Spleen (tissue), 11 donors: ENCODE measurements at regions not wholly inside any gene's neighbourhood (a gene's known extent, or its start where the extent isn't known, plus 50 kb on each side); places are given as distances from the start of the nearest gene placed in this dataset.

ENCODE experiments used
- DNase-seq: peaks from one replicate; pipeline ENCODE4 v3.0.0-alpha.2; 2020
- H3K27ac ChIP-seq, 8 donors: fragments of 200-600 bp; sonication (generic) in 7 of 8; 1 replicate in 4 of 8; 2 replicates in 4 of 8; pipeline versions ENCODE4 v1.5.0 to v1.8.0; 2016 to 2021; ENCODE audit warnings: inconsistent platforms in 4 of 8, mild to moderate bottlenecking in 4 of 8, moderate library complexity in 1 of 8
- H3K27me3 ChIP-seq, 7 donors: fragments of 200-600 bp; sonication (generic) in 6 of 7; replicated peaks in 1 of 7; 1 replicate in 4 of 7; 2 replicates in 3 of 7; pipeline versions ENCODE4 v1.5.0 to v1.8.0; 2016 to 2021; ENCODE audit warnings: inconsistent platforms in 3 of 7, mild to moderate bottlenecking in 1 of 7
- H3K36me3 ChIP-seq, 6 donors: fragments of 200-600 bp; sonication (generic) in 5 of 6; 1 replicate in 4 of 6; 2 replicates in 2 of 6; pipeline versions ENCODE4 v1.5.0 to v1.8.0; 2016 to 2021; ENCODE audit warnings: inconsistent platforms in 2 of 6
- H3K4me1 ChIP-seq, 6 donors: fragments of 200-600 bp; sonication (generic) in 5 of 6; 1 replicate in 3 of 6; 2 replicates in 3 of 6; pipeline versions ENCODE4 v1.5.0 to v1.8.0; 2016 to 2021; ENCODE audit warnings: inconsistent platforms in 3 of 6
- H3K4me3 ChIP-seq, 8 donors: fragments of 200-600 bp; sonication (generic) in 7 of 8; 1 replicate in 4 of 8; 2 replicates in 4 of 8; pipeline versions ENCODE4 v1.5.0 to v1.8.0; 2016 to 2021; ENCODE audit warnings: inconsistent platforms in 4 of 8, mild to moderate bottlenecking in 4 of 8, moderate library complexity in 2 of 8
- H3K9me3 ChIP-seq, 8 donors: fragments of 200-600 bp; sonication (generic) in 7 of 8; 1 replicate in 4 of 8; 2 replicates in 4 of 8; pipeline versions ENCODE4 v1.5.0 to v1.8.0; 2016 to 2021; ENCODE audit warnings: inconsistent platforms in 4 of 8
- POLR2A ChIP-seq, 3 donors: fragments of 450-650 bp; IDR thresholded peaks; one replicate each; pipeline ENCODE4 v1.5.1; 2017; ENCODE audit warnings: antibody characterized with exemption in 3 of 3, mild to moderate bottlenecking in 1 of 3
- POLR2AphosphoS5 ChIP-seq, 3 donors: sonication (generic); formaldehyde crosslinking; IDR thresholded peaks; one replicate each; pipeline ENCODE4 v1.5.1; 2017; ENCODE audit warnings: antibody characterized with exemption in 3 of 3
- WGBS, 5 donors: extraction: QIAGEN DNeasy Blood & Tissue Kit in 3 of 5; methylation state at CpG; one replicate each; pipeline versions ENCODE4 v1.1.5 to v1.1.7; 2013 to 2018; 5-methylcytosine and 5-hydroxymethylcytosine counted together
- intact Hi-C: fragments of 100-400 bp; cut with DNase I; formaldehyde crosslinking; loops from one replicate; pipeline ENCODE4 v1.15.0; 2023; ENCODE audit warnings: low total_unique reads
- TF ChIP-seq, protein P1 (sequence below), 11 experiments: fragments of 200-600 bp in 7 of 11; fragments of 450-650 bp in 4 of 11; sonication (generic) in 4 of 11; IDR thresholded peaks in 8 of 11; conservative IDR thresholded peaks in 3 of 11; 1 replicate in 7 of 11; 2 replicates in 4 of 11; pipeline versions ENCODE4 v1.4.0 to v1.8.0; 2016 to 2021; ENCODE audit warnings: antibody characterized with exemption in 11 of 11, inconsistent platforms in 4 of 11, mild to moderate bottlenecking in 1 of 11
- donor health status: healthy with polysubstance abuse.
- donor health status: DM: no; HTN: no; CAD: no; lungs with moderate emphysema.
- donor health status: DM: no; HTN: no; CAD: no.
- donor health status: Bipolar disorder and iron deficiency.
- donor health status: healthy.
- donor health status: DM: no; HTN: no; CAD: no.
- donor health status: DM: yes; HTN: yes; CAD: no.

DNA sequence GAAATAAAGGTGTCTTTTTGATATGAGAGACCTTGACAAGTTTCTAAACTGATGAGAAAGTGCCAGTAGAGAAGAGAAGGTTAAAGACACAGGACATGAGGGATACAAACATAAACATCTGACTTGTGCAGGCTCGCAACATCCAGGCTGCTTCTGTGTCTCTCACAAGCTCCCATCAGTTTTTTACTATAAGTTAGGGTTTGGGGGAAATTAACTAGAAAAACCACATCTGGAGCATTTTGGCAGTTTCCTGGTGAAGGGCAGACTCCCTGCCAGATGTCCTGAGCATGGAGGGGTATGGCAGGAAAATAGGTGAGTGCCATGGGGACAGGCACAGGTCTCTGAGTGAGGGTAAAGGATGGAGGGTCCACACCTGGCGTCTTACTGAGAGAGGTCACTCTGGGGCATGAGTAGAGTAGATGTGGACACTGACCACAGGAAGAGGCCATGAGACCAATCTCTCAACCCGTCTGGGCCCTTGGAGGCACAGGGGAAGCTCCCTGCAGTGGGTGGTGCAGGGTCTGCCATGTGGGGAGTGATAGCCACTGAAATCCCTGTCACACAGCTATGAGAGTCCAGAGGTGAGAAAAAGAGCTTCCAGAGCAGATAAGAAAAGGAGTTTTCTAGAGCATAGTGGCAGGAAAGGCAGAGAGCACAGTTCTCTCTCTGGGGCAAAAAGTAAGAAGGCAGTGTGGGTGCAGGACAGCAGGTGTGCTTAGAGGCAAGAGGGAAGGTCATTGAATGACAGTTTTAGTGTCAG lies 193.3 kb upstream of the SYNDIG1 start:
- Histone ChIP-seq H3K36me3 (no peaks in the 10 kb centered on the region), H3K4me1 (no peaks in the 10 kb centered on the region), H3K4me3 (no peak overlapping the region), H3K27me3 (no peaks in the 10 kb centered on the region), H3K27ac (no peak overlapping the region), H3K9me3 (peaks cover 0 to 28% (median 22%) of the 10 kb centered on the region in 8 donors)
- WGBS, 5 donors = 54 to 76% (median 64%) methylated on average over 3 of the region's 3 CpGs
- intact Hi-C loops = no loop called here
- TF ChIP-seq POLR2A (IDR thresholded peaks at IDR 0.05) = no peak
- TF ChIP-seq, protein P1, sequence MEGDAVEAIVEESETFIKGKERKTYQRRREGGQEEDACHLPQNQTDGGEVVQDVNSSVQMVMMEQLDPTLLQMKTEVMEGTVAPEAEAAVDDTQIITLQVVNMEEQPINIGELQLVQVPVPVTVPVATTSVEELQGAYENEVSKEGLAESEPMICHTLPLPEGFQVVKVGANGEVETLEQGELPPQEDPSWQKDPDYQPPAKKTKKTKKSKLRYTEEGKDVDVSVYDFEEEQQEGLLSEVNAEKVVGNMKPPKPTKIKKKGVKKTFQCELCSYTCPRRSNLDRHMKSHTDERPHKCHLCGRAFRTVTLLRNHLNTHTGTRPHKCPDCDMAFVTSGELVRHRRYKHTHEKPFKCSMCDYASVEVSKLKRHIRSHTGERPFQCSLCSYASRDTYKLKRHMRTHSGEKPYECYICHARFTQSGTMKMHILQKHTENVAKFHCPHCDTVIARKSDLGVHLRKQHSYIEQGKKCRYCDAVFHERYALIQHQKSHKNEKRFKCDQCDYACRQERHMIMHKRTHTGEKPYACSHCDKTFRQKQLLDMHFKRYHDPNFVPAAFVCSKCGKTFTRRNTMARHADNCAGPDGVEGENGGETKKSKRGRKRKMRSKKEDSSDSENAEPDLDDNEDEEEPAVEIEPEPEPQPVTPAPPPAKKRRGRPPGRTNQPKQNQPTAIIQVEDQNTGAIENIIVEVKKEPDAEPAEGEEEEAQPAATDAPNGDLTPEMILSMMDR (IDR thresholded peaks at IDR 0.05 in 8 of 11, conservative IDR thresholded peaks at IDR 0.05 in 3 of 11) = no peak
- TF ChIP-seq POLR2AphosphoS5 (IDR thresholded peaks at IDR 0.05) = no peak
- no peak for DNase-seq

DNA sequence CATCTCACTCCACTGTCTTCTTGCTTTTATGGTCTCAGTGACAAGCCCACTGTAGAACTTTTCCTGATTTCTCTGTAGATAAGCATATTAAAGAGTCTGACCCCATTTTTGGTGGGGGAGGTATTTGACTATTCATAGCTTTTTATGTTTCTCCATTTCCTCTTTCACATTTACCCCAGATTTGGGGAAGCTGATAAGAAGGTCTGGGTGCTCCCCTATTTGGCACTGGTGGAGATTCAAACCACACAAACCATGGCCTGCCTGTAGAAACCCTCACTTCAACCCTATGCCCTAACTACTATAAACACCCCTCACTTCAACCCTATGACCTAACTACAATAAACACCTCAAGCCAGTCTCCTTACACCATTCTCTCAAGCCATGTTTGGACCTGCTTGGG lies 196.2 kb upstream of the SYNDIG1 start:
- Histone ChIP-seq H3K36me3 (no peaks in the 10 kb centered on the region), H3K9me3 (peaks cover 0 to 28% (median 22%) of the 10 kb centered on the region in 8 donors), H3K4me1 (no peaks in the 10 kb centered on the region), H3K27me3 (no peaks in the 10 kb centered on the region), H3K4me3 (no peak overlapping the region), H3K27ac (no peak overlapping the region)
- TF ChIP-seq POLR2AphosphoS5 (IDR thresholded peaks at IDR 0.05) = no peak
- TF ChIP-seq POLR2A (IDR thresholded peaks at IDR 0.05) = no peak
- TF ChIP-seq, protein P1 (IDR thresholded peaks at IDR 0.05 in 8 of 11, conservative IDR thresholded peaks at IDR 0.05 in 3 of 11) = no peak
- DNase-seq = no peak
- intact Hi-C loops = no loop called here

DNA sequence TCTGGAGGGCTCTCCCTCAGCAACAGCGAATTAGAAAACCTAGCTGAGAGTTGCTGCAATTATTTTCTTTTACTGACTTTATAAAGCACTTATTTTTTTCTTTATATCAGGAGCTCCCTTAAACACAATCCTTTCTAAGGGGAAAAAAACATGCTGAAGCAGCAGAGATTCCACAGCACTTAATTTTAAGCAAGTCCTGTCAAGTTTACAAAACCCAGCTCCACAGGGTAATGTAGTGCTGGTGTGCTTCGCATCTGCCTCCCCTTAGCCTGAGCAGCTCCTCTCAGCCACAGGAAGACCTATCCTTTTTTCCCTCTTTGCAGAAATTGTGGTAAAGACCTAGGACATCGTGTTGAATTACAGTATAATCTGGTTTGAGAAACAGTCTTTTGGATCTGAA lies 208.1 kb upstream of the SYNDIG1 start:
- no peaks in the 10 kb centered on the region for H3K4me1 ChIP-seq
- H3K4me3 ChIP-seq = no peak overlapping the region
- no peaks in the 10 kb centered on the region for H3K36me3 ChIP-seq
- WGBS, 5 donors = 51 to 82% (median 71%) methylated on average over 3 of the region's 3 CpGs
- H3K9me3 ChIP-seq = no peaks in the 10 kb centered on the region
- H3K27ac ChIP-seq = no peak overlapping the region
- no peak for DNase-seq
- H3K27me3 ChIP-seq = peaks cover 0 to 5% (median 0%) of the 10 kb centered on the region in 7 donors
- no peak for TF ChIP-seq POLR2AphosphoS5 (IDR thresholded peaks at IDR 0.05)
- TF ChIP-seq, protein P1 (IDR thresholded peaks at IDR 0.05 in 8 of 11, conservative IDR thresholded peaks at IDR 0.05 in 3 of 11) = no peak
- no peak for TF ChIP-seq POLR2A (IDR thresholded peaks at IDR 0.05)
- intact Hi-C loops = no loop called here

DNA sequence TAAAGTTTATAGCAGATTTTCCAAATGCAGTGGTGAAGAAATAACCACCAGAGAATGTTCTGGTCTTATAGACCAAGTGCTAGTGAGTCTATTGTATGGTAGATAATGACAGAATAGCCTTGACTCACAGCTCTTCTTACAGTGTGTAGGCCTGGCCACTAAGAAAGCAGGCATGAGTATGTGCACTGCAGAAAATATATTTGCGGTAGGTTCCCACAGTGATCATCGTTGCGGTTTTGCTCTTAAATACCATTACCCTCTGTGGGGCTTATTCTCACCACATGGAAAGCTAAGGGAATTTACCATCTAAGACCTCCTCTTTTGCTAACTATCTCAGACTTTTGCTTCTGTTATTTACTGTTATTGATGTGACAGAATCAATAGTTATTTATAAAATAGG lies 212.3 kb upstream of the SYNDIG1 start:
- Histone ChIP-seq H3K27ac (no peak overlapping the region), H3K27me3 (no peaks in the 10 kb centered on the region), H3K4me3 (no peak overlapping the region), H3K36me3 (no peaks in the 10 kb centered on the region), H3K9me3 (no peaks in the 10 kb centered on the region), H3K4me1 (no peaks in the 10 kb centered on the region)
- no peak for DNase-seq
- intact Hi-C loops = no loop called here
- 95 to 100% (median 96%) methylated on average over 3 of the region's 3 CpGs for WGBS, 5 donors
- TF ChIP-seq, protein P1 (IDR thresholded peaks at IDR 0.05 in 8 of 11, conservative IDR thresholded peaks at IDR 0.05 in 3 of 11) = no peak
- TF ChIP-seq POLR2A (IDR thresholded peaks at IDR 0.05) (no peak), POLR2AphosphoS5 (IDR thresholded peaks at IDR 0.05) (no peak)
